ENCODE measurements at regions not wholly inside any gene's neighbourhood (a gene's known extent, or its start where the extent isn't known, plus 50 kb on each side); places are given as distances from the start of the nearest gene placed in this dataset.
"Not testable (repeated sequence)": the region's sequence is repeated elsewhere in the genome, so short reads cannot be mapped to it uniquely, and the experiment has no call there.

DNA sequence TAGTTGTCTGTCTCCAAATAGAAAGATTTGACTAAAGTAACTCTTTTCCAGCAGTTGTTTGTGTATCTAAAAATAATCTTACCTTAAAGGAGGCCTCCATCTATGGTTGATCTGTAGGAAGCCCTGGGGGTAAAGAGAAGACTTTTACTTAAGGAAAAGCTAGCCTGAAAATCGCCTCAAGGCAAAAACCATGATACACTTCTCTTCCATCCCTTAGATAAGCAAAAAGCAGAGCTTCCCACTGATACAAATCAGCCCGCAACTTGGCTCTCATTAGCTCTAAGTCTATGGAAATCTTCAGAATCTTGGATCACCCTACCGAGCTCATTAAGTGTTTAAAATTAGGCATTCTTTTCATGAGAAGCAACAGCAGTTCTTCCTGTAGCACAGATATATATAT is 576.9 kb upstream of the PTBP2 start:
- no peaks in the 10 kb centered on the region for H3K9me3 ChIP-seq (ENCODE audit: severe bottlenecking)
- TF ChIP-seq, protein P1, sequence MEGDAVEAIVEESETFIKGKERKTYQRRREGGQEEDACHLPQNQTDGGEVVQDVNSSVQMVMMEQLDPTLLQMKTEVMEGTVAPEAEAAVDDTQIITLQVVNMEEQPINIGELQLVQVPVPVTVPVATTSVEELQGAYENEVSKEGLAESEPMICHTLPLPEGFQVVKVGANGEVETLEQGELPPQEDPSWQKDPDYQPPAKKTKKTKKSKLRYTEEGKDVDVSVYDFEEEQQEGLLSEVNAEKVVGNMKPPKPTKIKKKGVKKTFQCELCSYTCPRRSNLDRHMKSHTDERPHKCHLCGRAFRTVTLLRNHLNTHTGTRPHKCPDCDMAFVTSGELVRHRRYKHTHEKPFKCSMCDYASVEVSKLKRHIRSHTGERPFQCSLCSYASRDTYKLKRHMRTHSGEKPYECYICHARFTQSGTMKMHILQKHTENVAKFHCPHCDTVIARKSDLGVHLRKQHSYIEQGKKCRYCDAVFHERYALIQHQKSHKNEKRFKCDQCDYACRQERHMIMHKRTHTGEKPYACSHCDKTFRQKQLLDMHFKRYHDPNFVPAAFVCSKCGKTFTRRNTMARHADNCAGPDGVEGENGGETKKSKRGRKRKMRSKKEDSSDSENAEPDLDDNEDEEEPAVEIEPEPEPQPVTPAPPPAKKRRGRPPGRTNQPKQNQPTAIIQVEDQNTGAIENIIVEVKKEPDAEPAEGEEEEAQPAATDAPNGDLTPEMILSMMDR (IDR thresholded peaks at IDR 0.05; ENCODE audit: poor library complexity, severe bottlenecking): no peak
- no peak overlapping the region for H3K4me3 ChIP-seq (ENCODE audit: severe bottlenecking)
- H3K27ac ChIP-seq (ENCODE audit: poor library complexity, severe bottlenecking): no peak overlapping the region
- no peaks in the 10 kb centered on the region for H3K36me3 ChIP-seq (ENCODE audit: low read depth)
- DNase-seq (ENCODE audit: low spot score) (no peak), ATAC-seq (ENCODE audit: low read depth) (no peak)
- no peaks in the 10 kb centered on the region for H3K4me1 ChIP-seq (ENCODE audit: insufficient read depth, poor library complexity, severe bottlenecking)
- H3K27me3 ChIP-seq (ENCODE audit: insufficient read depth, poor library complexity, severe bottlenecking): no peaks in the 10 kb centered on the region

DNA sequence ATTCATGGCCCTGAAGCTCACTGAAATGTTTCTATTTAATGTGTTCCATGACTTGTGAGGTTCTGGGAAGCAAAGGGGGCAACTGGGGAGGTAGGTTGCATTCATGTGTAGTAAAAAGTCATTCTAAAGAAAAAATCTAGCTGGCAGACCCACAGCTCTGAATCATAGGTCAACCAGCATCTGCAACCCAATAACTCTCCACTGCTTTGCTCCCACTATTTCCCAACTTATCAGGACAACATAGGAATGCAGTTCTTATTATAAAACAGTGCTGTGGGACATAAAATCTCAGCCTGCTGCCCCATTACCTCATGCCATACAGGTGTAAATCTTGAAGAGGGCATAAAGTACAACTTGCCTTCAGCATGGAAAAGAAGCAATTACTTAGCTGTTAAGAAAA is 576.1 kb upstream of the PTBP2 start:
- DNase-seq (ENCODE audit: low spot score): no peak
- Histone ChIP-seq H3K4me1 (ENCODE audit: insufficient read depth, poor library complexity, severe bottlenecking) (no peaks in the 10 kb centered on the region), H3K36me3 (ENCODE audit: low read depth) (no peaks in the 10 kb centered on the region), H3K4me3 (ENCODE audit: severe bottlenecking) (no peak overlapping the region), H3K27ac (ENCODE audit: poor library complexity, severe bottlenecking) (no peak overlapping the region), H3K27me3 (ENCODE audit: insufficient read depth, poor library complexity, severe bottlenecking) (no peaks in the 10 kb centered on the region), H3K9me3 (ENCODE audit: severe bottlenecking) (no peaks in the 10 kb centered on the region)
- TF ChIP-seq, protein P1 (IDR thresholded peaks at IDR 0.05; ENCODE audit: poor library complexity, severe bottlenecking): no peak
- no peak for ATAC-seq (ENCODE audit: low read depth)

DNA sequence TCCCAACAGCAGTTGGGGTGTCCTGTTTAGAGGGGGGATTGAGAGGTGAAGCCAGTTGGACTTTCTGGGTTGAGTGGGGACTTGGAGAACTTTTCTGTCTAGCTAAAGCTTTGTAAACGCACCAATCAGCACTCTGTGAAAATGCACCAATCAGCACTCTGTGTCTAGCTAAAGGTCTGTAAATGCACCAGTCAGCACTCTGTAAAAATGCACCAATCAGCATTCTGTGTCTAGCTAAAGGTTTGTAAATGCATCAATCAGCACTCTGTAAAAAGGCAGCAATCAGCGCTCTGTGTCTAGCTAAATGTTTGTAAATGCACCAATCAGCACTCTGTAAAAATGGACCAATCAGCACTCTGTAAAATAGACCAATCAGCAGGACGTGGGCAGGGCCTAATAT is 568.6 kb upstream of the PTBP2 start:
- not testable (repeated sequence) for H3K4me1 ChIP-seq (ENCODE audit: insufficient read depth, poor library complexity, severe bottlenecking); H3K4me3 ChIP-seq (ENCODE audit: severe bottlenecking); H3K9me3 ChIP-seq (ENCODE audit: severe bottlenecking); H3K27me3 ChIP-seq (ENCODE audit: insufficient read depth, poor library complexity, severe bottlenecking); ATAC-seq (ENCODE audit: low read depth); H3K27ac ChIP-seq (ENCODE audit: poor library complexity, severe bottlenecking); H3K36me3 ChIP-seq (ENCODE audit: low read depth); DNase-seq (ENCODE audit: low spot score)

DNA sequence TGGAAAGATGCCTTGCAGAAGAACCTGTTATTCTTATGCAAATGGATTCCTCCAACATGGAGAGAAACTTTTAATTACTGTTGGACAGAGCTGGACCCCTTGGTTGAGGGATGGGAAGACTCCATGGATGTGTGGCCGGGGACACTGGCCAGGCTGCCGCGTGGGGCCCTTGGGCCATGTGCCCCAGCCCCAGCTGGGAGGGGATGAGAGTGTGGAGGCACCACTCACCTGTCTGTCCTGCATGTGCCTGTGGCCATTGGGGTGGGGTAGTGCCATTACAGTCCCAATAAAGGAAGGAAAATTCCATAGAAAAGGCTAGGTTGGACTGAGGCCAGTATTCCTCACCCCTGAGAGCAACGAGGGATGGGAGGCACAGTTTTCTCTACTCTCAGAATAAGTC is 564.5 kb upstream of the PTBP2 start:
- Histone ChIP-seq H3K27ac (ENCODE audit: poor library complexity, severe bottlenecking) (no peak overlapping the region), H3K4me1 (ENCODE audit: insufficient read depth, poor library complexity, severe bottlenecking) (no peaks in the 10 kb centered on the region), H3K36me3 (ENCODE audit: low read depth) (no peaks in the 10 kb centered on the region), H3K27me3 (ENCODE audit: insufficient read depth, poor library complexity, severe bottlenecking) (no peaks in the 10 kb centered on the region), H3K4me3 (ENCODE audit: severe bottlenecking) (no peak overlapping the region), H3K9me3 (ENCODE audit: severe bottlenecking) (no peaks in the 10 kb centered on the region)
- TF ChIP-seq, protein P1 (IDR thresholded peaks at IDR 0.05; ENCODE audit: poor library complexity, severe bottlenecking): no peak
- DNase-seq (ENCODE audit: low spot score) (no peak), ATAC-seq (ENCODE audit: low read depth) (no peak)

DNA sequence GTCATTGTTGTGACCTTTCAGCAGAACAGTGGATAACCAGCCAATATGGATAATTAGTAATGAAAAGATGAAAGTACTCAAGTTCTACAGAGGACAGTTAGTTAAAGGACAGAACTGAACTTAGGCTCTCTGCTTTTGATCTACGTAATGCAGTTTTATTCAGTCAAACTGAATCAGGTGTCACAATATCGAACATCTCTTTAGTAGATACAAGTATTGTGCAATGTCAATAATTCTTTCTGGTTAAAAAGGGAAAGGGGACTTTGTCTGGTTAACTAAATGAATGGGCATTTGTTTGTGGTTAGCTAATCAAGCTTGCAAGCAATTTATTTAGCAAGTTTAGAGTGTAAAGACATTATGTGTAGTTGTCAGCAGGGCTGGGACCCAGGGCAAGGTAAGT is 562.2 kb upstream of the PTBP2 start:
- H3K27me3 ChIP-seq (ENCODE audit: insufficient read depth, poor library complexity, severe bottlenecking): no peaks in the 10 kb centered on the region
- no peaks in the 10 kb centered on the region for H3K4me1 ChIP-seq (ENCODE audit: insufficient read depth, poor library complexity, severe bottlenecking)
- H3K36me3 ChIP-seq (ENCODE audit: low read depth): no peaks in the 10 kb centered on the region
- no peak overlapping the region for H3K4me3 ChIP-seq (ENCODE audit: severe bottlenecking)
- no peak overlapping the region for H3K27ac ChIP-seq (ENCODE audit: poor library complexity, severe bottlenecking)
- TF ChIP-seq, protein P1 (IDR thresholded peaks at IDR 0.05; ENCODE audit: poor library complexity, severe bottlenecking): no peak
- DNase-seq (ENCODE audit: low spot score) (no peak), ATAC-seq (ENCODE audit: low read depth) (no peak)
- H3K9me3 ChIP-seq (ENCODE audit: severe bottlenecking): no peaks in the 10 kb centered on the region
